ENCODE measurements at regions not wholly inside any gene's neighbourhood (a gene's known extent, or its start where the extent isn't known, plus 50 kb on each side); places are given as distances from the start of the nearest gene placed in this dataset.

- no peak for DNase-seq
Measured at GRCh38 chr6:147621263-147621662, 112.8 kb downstream of the SAMD5 start.

DNA sequence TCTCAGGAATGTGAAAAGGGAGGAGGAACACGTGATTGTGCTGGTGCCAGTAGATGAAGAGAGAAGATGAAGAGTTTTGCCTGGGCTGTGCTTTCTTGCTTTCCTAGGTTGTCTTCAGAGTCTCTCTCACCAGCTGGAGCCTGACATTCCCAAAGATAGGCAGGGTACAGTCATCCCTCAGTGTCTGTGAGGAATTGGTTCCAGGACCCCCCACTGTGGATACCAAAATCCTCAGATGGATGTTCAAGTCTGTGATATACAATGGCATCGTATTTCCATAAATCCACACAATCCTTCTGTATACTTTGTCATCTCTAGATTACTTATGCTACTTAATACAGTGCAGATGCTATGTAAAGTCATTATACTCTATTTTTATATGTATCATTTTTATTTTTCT lies 113.5 kb downstream of the SAMD5 start:
- no peak for DNase-seq

GRCh38 chr6:147624946-147625515 lies 116.5 kb downstream of the SAMD5 start:
- no peak for DNase-seq

DNA sequence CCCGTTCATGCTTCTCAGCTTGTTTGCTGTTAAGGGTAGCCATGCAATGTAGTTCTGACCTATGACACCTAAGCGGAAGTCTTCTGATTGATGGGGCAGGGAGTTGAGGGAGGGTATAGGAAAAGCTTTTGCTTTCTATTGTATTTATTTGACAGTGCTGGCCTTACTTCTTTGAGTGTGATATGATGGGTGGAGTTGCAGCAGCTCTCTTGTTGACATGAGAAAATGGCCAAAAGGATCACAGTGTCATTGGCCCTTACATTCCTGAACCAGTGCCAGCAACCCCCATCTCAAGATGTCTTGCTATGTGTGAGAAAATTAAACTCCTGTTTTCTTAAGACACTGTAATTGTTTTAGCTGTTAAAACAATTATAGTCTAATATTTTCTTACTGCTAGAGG lies 117.5 kb downstream of the SAMD5 start:
- no peak for DNase-seq

DNA sequence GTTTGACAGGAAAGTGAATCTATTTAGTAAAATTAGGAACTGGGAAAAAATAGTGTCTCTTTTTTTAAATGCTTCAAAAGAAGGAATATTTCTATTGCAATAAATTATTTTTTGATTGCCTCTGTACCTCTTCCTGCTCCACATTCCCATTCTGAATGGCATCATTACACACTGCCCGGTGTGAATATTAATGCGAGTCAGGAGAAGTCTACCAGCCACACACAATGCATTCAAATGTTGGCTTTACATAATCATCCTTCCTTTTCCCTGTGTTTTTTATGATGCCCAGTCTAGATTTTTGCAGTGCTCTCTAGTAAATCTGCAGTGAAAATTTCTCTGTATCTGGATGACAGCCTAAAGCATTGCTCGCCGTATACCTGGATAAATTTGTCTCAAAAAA lies 118.9 kb downstream of the SAMD5 start:
- no peak for DNase-seq

GRCh38 chr6:147633191-147633590 lies 124.7 kb downstream of the SAMD5 start:
- DNase-seq, result no peak

GRCh38 chr6:147637620-147638195 lies 129.2 kb downstream of the SAMD5 start:
- DNase-seq, result no peak

GRCh38 chr6:147639279-147639678 lies 130.8 kb downstream of the SAMD5 start:
- no peak for DNase-seq

GRCh38 chr6:147640606-147641005 lies 132.1 kb downstream of the SAMD5 start:
- DNase-seq, result no peak

DNA sequence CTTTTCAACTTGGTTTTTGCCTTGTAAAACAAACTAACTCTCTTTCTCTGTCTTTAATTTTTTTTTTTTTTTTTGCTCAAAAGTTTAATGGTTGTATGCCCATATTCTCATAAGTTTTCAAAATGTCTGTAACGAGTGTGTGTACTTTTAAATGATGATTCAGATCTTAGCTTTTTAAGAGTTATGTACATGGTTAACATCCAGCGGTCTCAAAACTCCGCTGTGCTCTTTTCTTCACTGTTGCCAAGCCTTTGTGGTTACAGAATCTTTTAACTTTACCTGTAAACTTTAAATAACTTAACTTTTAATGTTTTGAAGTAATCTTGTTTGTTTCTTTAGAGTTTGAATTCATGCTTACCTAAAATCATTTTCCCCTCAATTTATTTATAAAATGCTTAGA lies 133.0 kb downstream of the SAMD5 start:
- no peak for DNase-seq

DNA sequence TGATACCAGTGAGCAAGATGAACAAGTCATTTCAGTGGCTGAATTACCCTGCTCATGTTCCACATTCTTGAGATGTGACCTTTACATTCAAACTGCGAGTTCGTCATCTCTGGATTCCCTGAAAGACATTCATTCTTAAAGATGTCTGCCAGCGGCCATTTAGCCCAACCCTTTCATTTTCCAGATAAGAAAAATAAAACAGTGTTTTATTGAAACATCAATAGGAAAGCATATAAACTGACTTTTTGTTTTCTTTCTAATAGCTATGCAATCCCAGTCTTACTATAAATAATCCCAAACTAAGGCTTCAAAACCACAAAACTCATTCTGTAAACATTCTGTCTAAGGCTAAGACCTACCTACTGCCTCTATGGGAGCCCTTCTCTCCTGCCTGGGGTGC lies 134.0 kb downstream of the SAMD5 start:
- no peak for DNase-seq

DNA sequence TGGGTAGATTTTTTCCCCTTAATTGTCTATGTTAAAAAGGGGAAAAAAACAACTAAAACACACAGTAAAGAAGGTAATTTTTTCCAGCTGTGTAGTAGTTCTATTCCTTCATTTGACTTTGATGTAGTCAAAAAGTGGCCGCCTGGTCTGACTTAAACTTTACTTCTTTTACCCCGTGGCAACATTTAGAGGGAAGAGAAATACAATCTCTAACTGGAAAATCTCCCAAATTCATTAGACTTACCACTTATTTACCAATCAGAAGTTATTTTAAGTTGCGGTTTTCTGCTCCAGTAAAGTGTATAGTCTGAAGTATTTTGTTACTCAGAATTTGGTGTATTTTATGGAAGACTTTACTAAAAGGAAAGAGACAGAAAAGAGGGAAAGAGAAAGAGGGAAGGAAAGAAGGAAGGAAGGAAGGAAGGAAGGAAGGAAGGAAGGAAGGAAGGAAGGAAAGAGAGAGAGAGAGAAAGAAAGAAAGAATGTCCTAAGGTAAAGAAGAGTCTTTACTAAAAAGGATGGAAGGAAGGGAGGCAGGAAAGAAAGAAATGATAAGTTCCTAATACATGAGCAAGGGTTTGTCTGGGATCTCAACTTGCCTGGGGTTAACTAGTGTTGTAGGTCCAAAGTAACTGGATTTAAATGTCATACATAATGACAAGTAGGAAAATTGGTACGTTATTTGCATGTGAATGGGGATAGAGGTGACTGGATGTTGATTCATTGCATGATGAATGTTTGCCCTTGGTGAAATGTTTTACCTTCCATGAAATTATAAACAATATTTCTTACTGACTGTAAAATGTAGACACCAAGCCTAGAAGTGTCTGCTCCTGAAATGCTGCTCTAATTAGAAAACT lies 135.1 kb downstream of the SAMD5 start:
- no peak for DNase-seq

GRCh38 chr6:147648916-147649315 lies 140.4 kb downstream of the SAMD5 start:
- DNase-seq, result no peak

GRCh38 chr6:147651249-147652063 lies 143.0 kb downstream of the SAMD5 start:
- no peak for DNase-seq

GRCh38 chr6:147653631-147654030 lies 145.1 kb downstream of the SAMD5 start:
- DNase-seq, result no peak

DNA sequence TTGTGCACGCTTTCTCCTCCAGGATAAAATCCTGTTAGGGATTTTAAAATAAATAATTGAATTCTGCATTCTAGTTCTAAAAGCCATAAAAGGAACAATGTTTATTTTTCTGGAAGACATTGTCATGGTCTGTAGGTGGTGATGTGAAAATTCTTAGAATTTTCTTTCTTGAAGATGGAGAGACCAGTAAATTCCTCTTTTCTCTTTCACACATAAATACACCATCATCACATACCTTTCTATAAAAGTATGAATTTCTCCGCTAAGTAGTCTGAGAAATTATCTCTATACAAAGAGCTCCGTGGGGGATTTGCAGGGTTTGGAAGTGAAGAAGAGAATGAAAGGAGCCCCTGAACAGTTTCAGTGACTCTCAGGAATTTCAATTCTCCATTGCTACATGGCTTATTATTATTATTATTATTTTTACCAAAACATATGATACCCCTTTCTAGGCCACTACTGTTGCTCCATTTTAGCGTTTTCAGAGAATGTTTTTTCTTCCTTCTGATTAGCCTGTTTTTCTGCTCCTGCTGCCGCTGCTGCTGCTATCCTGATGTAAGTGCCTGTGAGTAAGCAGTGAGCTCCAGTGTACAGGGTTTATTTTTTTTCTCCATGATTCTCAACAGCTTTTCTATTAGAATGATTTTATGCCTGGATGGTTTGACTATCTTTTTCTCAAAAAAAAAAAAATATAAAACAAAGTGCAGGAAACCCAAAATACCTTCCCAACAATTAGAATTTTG lies 145.8 kb downstream of the SAMD5 start:
- DNase-seq, result no peak

DNA sequence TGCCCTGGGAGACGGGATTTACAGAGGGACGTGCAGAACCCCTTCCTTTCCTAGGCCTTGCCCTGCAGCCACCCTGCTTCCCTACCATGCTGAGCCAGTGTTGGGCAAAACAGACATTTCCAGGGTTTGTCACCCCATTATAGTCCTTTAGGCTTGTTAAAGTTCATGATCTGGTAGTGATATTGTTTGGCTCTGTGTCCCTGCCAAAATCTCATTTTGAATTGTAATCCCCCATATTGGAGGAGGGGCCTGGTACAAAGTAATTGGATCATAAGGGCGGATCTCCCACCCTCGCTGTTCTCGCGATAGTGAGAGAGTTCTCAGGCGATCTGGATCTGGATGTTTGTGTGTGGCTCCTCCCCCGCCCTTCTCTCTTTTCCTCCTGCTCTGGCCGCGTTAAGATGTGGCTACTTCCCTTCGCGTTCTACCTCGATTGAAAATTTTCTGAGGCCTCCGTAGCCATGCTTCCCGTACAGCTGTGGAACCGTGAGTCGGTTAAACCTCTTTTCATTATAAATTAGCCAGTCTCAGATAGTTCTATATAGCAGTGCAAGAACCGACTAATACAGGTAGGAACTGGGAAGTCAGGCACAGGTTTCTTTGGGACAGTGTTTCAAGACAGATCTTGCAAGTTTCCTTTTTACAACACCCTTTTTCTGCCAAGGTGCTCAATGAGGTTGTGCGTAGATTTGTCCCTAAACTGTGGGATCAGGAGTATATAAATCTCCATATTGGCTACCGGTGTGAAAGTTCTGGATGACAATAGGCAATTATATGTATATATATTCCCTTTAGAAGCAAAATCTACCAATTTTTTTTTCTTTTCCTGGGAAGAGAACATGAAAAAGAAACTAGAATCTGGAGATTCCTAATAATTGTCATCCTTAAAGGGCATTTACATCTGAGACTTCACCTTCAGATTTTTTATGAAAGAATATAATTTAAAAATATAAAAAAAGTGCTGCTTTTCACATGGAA lies 152.1 kb downstream of the SAMD5 start:
- no peak for DNase-seq

DNA sequence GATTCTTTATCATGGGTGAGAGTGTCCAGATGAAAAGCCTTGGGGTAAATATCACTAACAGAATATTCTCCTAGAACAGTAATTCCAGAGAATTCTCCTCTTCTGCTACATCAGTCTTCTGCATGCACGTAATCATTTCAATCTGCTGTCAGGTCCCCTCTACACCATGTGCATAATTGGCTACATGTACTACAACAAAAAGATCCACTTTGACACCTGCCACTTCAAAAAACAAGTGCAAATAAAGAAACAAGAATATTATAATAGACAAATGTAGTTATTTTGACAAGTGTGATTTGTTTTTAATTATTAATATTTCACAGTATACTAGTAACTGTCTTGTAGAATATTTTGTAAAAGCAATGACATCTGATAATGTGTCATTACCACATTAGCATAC lies 154.2 kb downstream of the SAMD5 start:
- no peak for DNase-seq

DNA sequence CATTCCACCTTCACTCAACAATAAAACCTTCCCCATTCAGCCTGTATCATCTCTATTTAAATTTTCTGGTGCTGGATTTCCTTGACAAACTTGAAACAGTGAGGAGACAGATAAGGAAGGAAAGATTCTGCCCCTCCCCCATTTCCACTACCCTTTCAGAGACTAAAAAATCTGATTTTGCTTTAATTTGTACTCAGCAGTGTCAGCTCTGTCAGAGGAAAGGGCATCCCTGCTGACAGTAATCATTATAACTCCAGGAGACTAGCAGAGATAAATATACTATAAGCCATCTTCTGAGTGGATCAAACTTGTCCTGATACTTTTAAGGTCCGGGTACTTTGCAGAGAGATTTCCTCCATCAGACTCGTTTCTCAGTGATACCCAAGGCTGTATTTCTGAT lies 155.6 kb downstream of the SAMD5 start:
- DNase-seq, result no peak

DNA sequence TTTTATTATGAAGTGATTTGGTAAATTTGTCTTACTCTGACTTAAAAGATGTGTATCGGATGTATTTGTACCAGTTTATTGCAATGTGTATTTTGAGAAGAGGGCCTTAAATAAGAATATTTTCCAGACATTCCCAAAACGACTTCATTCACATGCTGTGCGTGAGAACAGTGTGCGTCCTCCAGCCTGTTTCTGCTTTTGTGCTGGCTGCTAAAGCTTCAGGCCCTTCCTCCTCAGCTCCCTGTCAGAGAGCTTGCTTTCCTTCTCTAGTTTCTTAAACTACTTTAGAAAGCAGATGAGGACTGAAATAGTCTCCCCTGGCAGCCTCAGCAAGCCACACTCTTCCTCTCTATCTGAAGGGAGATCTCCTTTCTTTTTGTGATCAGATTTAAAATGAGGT lies 157.8 kb downstream of the SAMD5 start:
- DNase-seq, result no peak

DNA sequence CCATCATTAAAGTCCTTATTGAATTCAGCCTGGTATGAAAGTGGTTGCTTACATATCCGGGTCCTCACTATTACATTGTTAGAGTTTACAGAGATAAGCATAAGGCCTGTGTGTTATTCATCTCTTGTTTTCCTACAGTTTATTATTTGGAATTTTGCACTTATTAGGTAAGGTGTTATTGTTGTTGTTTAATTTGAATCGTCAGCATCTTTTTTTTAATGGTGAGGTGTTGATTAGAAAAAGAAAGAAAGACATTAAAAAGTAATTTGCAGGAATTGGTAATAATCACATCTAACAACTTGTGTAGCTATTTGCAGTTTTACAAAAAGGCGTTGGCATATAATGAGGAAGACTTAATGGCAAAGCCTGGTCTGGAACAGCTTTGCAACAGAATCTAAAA lies 158.6 kb downstream of the SAMD5 start:
- no peak for DNase-seq

DNA sequence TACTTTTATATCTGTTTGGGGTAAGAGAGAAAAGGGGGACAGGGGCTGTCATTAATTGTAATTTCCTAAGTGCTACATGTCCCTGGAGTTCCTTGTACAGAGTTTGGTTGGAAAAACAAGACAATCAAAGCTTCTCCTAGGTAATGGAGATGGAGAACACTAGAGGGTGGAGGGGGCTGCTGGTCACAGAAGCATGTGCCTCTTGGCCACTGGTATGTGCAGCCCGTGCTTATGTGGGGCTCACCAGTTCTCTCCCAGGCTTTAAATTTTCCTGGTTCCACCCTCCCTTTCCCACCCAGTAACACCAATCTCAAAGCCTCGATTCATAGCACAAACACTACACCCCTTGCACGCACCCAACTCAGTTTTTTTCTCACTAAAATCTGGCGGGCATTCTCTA lies 165.6 kb downstream of the SAMD5 start:
- no peak for DNase-seq
